Endothelial cell of umbilical vein (primary cell): ENCODE measurements at regions not wholly inside any gene's neighbourhood (a gene's known extent, or its start where the extent isn't known, plus 50 kb on each side); places are given as distances from the start of the nearest gene placed in this dataset.

Experiments
- BruUV-seq: library from RNA; stranded (reverse); fragments of 400-500 nt; replicated peaks from 2 replicates; lab custom pipeline; 2021; lab: Mats Ljungman, UMichigan
- CTCF ChIA-PET: fragments of 300-600, 350-600 bp; sonication (Branson Sonifier 250); formaldehyde crosslinking; loops from one replicate; lab custom pipeline; 2021; ENCODE audit warnings: antibody characterized with exemption, inconsistent platforms; lab: Charles Lee
- POLR2A ChIA-PET: fragments of 300-600, 350-600 bp; sonication (Branson Sonifier 250); formaldehyde crosslinking; loops from one replicate; lab custom pipeline; 2021; ENCODE audit warnings: antibody characterized with exemption, inconsistent platforms; lab: Charles Lee
- DNase-seq: peaks from one replicate; pipeline ENCODE4 v3.0.0-alpha.2; 2011; ENCODE audit warnings: low read depth, low spot score
- FAIRE-seq: peaks from 2 replicates; lab custom pipeline; 2011; peaks lifted over from hg19 to GRCh38; lab: Jason Lieb, UNC
- H2AFZ ChIP-seq: 2 replicates; pipeline ENCODE4 v1.6.0; 2012; ENCODE audit warnings: low read depth, low read length, control low read depth, inconsistent platforms
- H3K27ac ChIP-seq: 2 replicates; pipeline ENCODE4 v1.5.1; 2011; ENCODE audit warnings: low read depth, mild to moderate bottlenecking, control low read depth, low read length, moderate library complexity; ENCODE audit not compliant: insufficient read depth
- H3K27me3 ChIP-seq, 2 experiments: 2 replicates each; pipeline versions ENCODE4 v1.6.0 to v1.6.1; 2011; ENCODE audit warnings: low read length in 2 of 2, mixed read lengths in 1 of 2; ENCODE audit not compliant: control insufficient read depth in 2 of 2, insufficient read depth in 2 of 2
- H3K36me3 ChIP-seq, 2 experiments: 2 replicates in 1 of 2; 3 replicates in 1 of 2; pipeline ENCODE4 v1.5.1; 2011; ENCODE audit warnings: low read length in 2 of 2, mild to moderate bottlenecking in 1 of 2, moderate library complexity in 1 of 2; ENCODE audit not compliant: control insufficient read depth in 2 of 2, insufficient read depth in 2 of 2; ENCODE audit errors: extremely low read depth in 1 of 2
- H3K4me1 ChIP-seq: 3 replicates; pipeline ENCODE4 v1.5.1; 2011; ENCODE audit warnings: mild to moderate bottlenecking, low read length; ENCODE audit not compliant: control insufficient read depth, insufficient read depth; ENCODE audit errors: extremely low read depth
- H3K4me2 ChIP-seq: 2 replicates; pipeline ENCODE4 v1.6.1; 2011; ENCODE audit warnings: low read length, control low read depth, mixed read lengths; ENCODE audit not compliant: insufficient read depth
- H3K4me3 ChIP-seq, 3 experiments: fragments of 200-600 bp in 1 of 3; sonication (generic), shearing (Covaris generic) in 1 of 3; replicated peaks in 1 of 3; 2 replicates each; pipeline ENCODE4 v1.5.1; 2011 to 2016; ENCODE audit warnings: control low read depth in 3 of 3, low read length in 3 of 3, mild to moderate bottlenecking in 2 of 3, inconsistent platforms in 1 of 3, low read depth in 1 of 3, moderate library complexity in 1 of 3; ENCODE audit not compliant: insufficient read depth in 1 of 3
- H3K79me2 ChIP-seq: 2 replicates; pipeline ENCODE4 v1.6.0; 2012; ENCODE audit warnings: low read length, inconsistent platforms; ENCODE audit not compliant: control insufficient read depth, insufficient read depth
- H3K9ac ChIP-seq: replicated peaks from 2 replicates; pipeline ENCODE3; 2011; ENCODE audit warnings: low read length, control low read depth; ENCODE audit not compliant: insufficient read depth; ENCODE audit errors: extremely low read depth
- H3K9me1 ChIP-seq: replicated peaks from 3 replicates; pipeline ENCODE4 v1.6.0; 2011; ENCODE audit warnings: mild to moderate bottlenecking, low read length; ENCODE audit not compliant: control insufficient read depth, insufficient read depth; ENCODE audit errors: extremely low read depth
- H3K9me3 ChIP-seq: replicated peaks from 2 replicates; pipeline ENCODE4 v1.5.1; 2012; ENCODE audit warnings: low read length, inconsistent platforms; ENCODE audit not compliant: control insufficient read depth, insufficient read depth
- H4K20me1 ChIP-seq: replicated peaks from 2 replicates; pipeline ENCODE3; 2011; ENCODE audit warnings: mild to moderate bottlenecking, low read length; ENCODE audit not compliant: control insufficient read depth, insufficient read depth; ENCODE audit errors: extremely low read depth
- EZH2 ChIP-seq: IDR thresholded peaks from 2 replicates; pipeline ENCODE4 v1.6.1; 2012; ENCODE audit warnings: borderline replicate concordance, low read depth, mild to moderate bottlenecking, moderate library complexity, low read length, inconsistent platforms; ENCODE audit not compliant: severe bottlenecking
- FOS ChIP-seq: IDR thresholded peaks from 2 replicates; pipeline ENCODE4 v1.6.1; 2011; ENCODE audit warnings: mild to moderate bottlenecking, low read length, moderate library complexity, borderline replicate concordance; ENCODE audit not compliant: insufficient read depth
- GATA2 ChIP-seq: IDR thresholded peaks from 2 replicates; pipeline ENCODE4 v1.7.0; 2011; ENCODE audit warnings: low read depth, mild to moderate bottlenecking, moderate library complexity, mixed read lengths, low read length; ENCODE audit not compliant: insufficient read length, insufficient read depth
- JUN ChIP-seq: IDR thresholded peaks from 2 replicates; pipeline ENCODE4 v1.6.1; 2011; ENCODE audit warnings: borderline replicate concordance, low read depth; ENCODE audit not compliant: insufficient read length, insufficient read depth
- MAX ChIP-seq: IDR thresholded peaks from 2 replicates; pipeline ENCODE4 v1.6.1; 2011; ENCODE audit not compliant: insufficient read depth, insufficient read length
- MYC ChIP-seq: IDR thresholded peaks from one replicate; pipeline ENCODE4 v1.6.1; 2011; ENCODE audit warnings: mild to moderate bottlenecking, low read depth, low read length
- POLR2A ChIP-seq: IDR thresholded peaks from 2 replicates; pipeline ENCODE4 v1.6.1; 2012; ENCODE audit warnings: low read depth, mild to moderate bottlenecking, control low read depth, low read length
- POLR2AphosphoS5 ChIP-seq: IDR thresholded peaks from 2 replicates; pipeline ENCODE4 v1.6.1; 2012; ENCODE audit warnings: low read depth, mild to moderate bottlenecking, control low read depth, low read length, moderate library complexity; ENCODE audit not compliant: insufficient read depth
- dilution Hi-C: fragments of 300-500 bp; cut with MboI; formaldehyde crosslinking; loops from one replicate; pipeline ENCODE4 v1.15.0; 2019; ENCODE audit warnings: low sequenced_read_pairs; ENCODE audit not compliant: extremely low pct_ligation_motif_present
- intact Hi-C: fragments of 100-400 bp; cut with micrococcal nuclease; formaldehyde crosslinking; loops from one replicate; pipeline ENCODE4 v1.10.0; 2022
- TF ChIP-seq, protein P1 (sequence below), 2 donors: IDR thresholded peaks; 1 replicate in 1 of 2; 2 replicates in 1 of 2; pipeline ENCODE4 v1.5.1; 2011; ENCODE audit warnings: low read length in 2 of 2, mild to moderate bottlenecking in 2 of 2, moderate library complexity in 2 of 2, control low read depth in 1 of 2, inconsistent platforms in 1 of 2, low read depth in 1 of 2; ENCODE audit not compliant: insufficient read depth in 1 of 2; ENCODE audit errors: extremely low read depth in 1 of 2

DNA sequence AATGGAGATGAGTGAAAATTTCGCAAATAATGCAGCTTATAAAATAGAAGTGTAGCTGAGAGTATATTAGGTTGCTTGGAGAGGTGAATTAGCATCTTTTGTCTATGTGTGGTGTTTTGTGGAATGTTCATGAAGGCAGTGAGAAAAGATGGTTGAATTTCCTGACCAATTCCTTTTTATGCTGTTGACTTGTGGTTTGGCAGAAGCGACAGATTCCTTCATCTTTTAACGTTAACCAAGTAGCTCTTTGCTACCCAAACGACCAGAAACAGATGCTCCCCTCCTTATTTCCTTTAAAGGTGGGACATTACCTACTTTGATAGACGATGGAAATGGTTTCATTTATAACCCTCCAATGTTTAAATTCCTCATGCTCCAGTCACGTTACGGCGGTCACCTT lies 390.5 kb downstream of the QKI start:
- POLR2A ChIA-PET: no interaction called here
- DNase-seq (no peak), FAIRE-seq (no peak)
- intact Hi-C loops: no loop called here
- no peaks in the 10 kb centered on the region for H4K20me1 ChIP-seq
- no peaks in the 10 kb centered on the region for H3K9me1 ChIP-seq
- no peak overlapping the region for H3K9ac ChIP-seq
- H3K27ac ChIP-seq: no peak overlapping the region
- no peak overlapping the region for H3K4me2 ChIP-seq
- BruUV-seq: no TSS peak
- H3K4me1 ChIP-seq: no peaks in the 10 kb centered on the region
- no peaks in the 10 kb centered on the region for H3K36me3 ChIP-seq
- H3K27me3 ChIP-seq: no peaks in the 10 kb centered on the region
- CTCF ChIA-PET: no interaction called here
- H3K4me3 ChIP-seq: no peak overlapping the region
- dilution Hi-C loops: no loop called here
- H3K79me2 ChIP-seq: no peaks in the 10 kb centered on the region
- no peak overlapping the region for H2AFZ ChIP-seq
- no peaks in the 10 kb centered on the region for H3K9me3 ChIP-seq
- TF ChIP-seq MYC (no peak), JUN (no peak), EZH2 (no peak), POLR2A (no peak), FOS (no peak), GATA2 (no peak), MAX (no peak), POLR2AphosphoS5 (no peak)
- TF ChIP-seq, protein P1, sequence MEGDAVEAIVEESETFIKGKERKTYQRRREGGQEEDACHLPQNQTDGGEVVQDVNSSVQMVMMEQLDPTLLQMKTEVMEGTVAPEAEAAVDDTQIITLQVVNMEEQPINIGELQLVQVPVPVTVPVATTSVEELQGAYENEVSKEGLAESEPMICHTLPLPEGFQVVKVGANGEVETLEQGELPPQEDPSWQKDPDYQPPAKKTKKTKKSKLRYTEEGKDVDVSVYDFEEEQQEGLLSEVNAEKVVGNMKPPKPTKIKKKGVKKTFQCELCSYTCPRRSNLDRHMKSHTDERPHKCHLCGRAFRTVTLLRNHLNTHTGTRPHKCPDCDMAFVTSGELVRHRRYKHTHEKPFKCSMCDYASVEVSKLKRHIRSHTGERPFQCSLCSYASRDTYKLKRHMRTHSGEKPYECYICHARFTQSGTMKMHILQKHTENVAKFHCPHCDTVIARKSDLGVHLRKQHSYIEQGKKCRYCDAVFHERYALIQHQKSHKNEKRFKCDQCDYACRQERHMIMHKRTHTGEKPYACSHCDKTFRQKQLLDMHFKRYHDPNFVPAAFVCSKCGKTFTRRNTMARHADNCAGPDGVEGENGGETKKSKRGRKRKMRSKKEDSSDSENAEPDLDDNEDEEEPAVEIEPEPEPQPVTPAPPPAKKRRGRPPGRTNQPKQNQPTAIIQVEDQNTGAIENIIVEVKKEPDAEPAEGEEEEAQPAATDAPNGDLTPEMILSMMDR (IDR thresholded peaks at IDR 0.05; ENCODE audit: extremely low read depth in 1 of 2, insufficient read depth in 1 of 2, low read depth in 1 of 2, low read length in 2 of 2): no peak
